ENCODE measurements at regions not wholly inside any gene's neighbourhood (a gene's known extent, or its start where the extent isn't known, plus 50 kb on each side); places are given as distances from the start of the nearest gene placed in this dataset.

- no peak for TF ChIP-seq CTCF (conservative IDR thresholded peaks at IDR 0.05; ENCODE audit: low read length)
- no peak for TF ChIP-seq EZH2phosphoT487 (IDR thresholded peaks at IDR 0.05; ENCODE audit: borderline replicate concordance, low read depth, low read length)
Measured at GRCh38 chr6:22091424-22091948, 205.3 kb downstream of the PRL start.
